Activated naive CD8-positive, alpha-beta T cell treated with anti-CD3 and anti-CD28 coated beads, Interleukin-2, amount 10 ng/mL, durations not matched to agents 7 days and 5 days (primary cell): ENCODE measurements at regions not wholly inside any gene's neighbourhood (a gene's known extent, or its start where the extent isn't known, plus 50 kb on each side); places are given as distances from the start of the nearest gene placed in this dataset.

ENCODE experiments used
- ATAC-seq: fragments of 150-1000 bp; cut with Tn5 transposase; one replicate; pipeline ENCODE4 v1.10.0; 2021; ENCODE audit warnings: low read depth, moderate library complexity
- POLR2A ChIA-PET: fragments of 350-600 bp; sonication (Branson Sonifier 250); formaldehyde crosslinking; loops from one replicate; lab custom pipeline; 2021; ENCODE audit warnings: antibody characterized with exemption; lab: Charles Lee
- DNase-seq: peaks from one replicate; pipeline ENCODE4 v3.0.0; 2021
- H3K27ac Mint-ChIP-seq: one replicate; pipeline ENCODE4 v1.8.0; 2022; ENCODE audit warnings: mild to moderate bottlenecking, mixed read lengths
- H3K27me3 Mint-ChIP-seq: one replicate; pipeline ENCODE4 v1.8.0; 2022; ENCODE audit warnings: mild to moderate bottlenecking, moderate library complexity, mixed read lengths
- H3K36me3 Mint-ChIP-seq: one replicate; pipeline ENCODE4 v1.8.0; 2021; ENCODE audit warnings: mild to moderate bottlenecking, mixed read lengths
- H3K4me1 Mint-ChIP-seq: one replicate; pipeline ENCODE4 v1.8.0; 2021; ENCODE audit warnings: mixed read lengths
- H3K4me3 Mint-ChIP-seq: one replicate; pipeline ENCODE4 v1.8.0; 2022; ENCODE audit warnings: mild to moderate bottlenecking, moderate library complexity, mixed read lengths
- H3K9me3 Mint-ChIP-seq: one replicate; pipeline ENCODE4 v1.8.0; 2021; ENCODE audit warnings: mixed read lengths

GRCh38 chr12:98417266-98417665, 98.1 kb upstream of the TMPO start:
- Mint-ChIP-seq H3K4me1 (no peaks in the 10 kb centered on the region), H3K4me3 (no peak overlapping the region), H3K27ac (no peak overlapping the region), H3K36me3 (no peaks in the 10 kb centered on the region), H3K27me3 (peaks cover 11% of the 10 kb centered on the region), H3K9me3 (no peaks in the 10 kb centered on the region)
- POLR2A ChIA-PET = no interaction called here
- DNase-seq (no peak), ATAC-seq (no peak)

DNA sequence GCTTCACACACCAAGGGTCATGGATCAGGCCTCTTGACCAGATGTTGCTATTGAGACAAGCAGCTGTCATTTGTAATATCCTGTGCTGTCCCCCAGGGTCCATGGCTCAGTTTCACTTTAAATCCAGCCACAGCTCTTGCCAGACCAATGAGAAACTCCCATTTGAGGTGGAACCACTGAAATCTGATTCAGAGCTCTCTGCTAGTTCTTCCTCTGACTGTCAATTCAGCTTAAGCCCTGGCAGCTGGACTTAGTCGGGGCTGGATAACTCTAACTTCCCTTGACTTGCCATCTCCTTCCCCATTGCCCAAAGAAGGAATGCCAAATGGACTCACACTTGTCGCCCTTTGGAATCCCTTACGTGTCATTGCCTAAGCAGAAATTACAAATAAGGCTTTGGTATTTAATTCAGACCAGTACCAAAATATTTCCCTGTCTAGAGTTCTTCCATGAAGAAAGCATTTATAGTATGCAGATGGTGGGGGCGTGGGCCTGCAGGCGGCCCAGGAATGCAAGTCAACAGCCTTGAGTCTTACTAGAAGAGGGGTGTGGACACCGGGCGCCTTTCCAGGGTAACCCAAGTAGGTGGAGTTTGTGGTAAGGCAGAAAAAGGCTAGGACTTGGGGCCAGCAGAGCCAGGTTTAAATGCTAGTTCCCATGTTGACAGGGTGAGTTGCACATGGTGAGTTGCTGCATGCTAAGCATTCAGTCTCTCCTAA, 96.9 kb upstream of the TMPO start:
- Mint-ChIP-seq H3K4me1 (no peaks in the 10 kb centered on the region), H3K27me3 (peaks cover 6% of the 10 kb centered on the region), H3K27ac (no peak overlapping the region), H3K36me3 (no peaks in the 10 kb centered on the region), H3K9me3 (no peaks in the 10 kb centered on the region), H3K4me3 (no peak overlapping the region)
- DNase-seq = no peak
- no peak for ATAC-seq
- POLR2A ChIA-PET = interaction anchor here (0.6 kb wide), 1 partner anchor 155 kb away, joined by 3 read pairs; no protein-coding TSS in a partner anchor

DNA sequence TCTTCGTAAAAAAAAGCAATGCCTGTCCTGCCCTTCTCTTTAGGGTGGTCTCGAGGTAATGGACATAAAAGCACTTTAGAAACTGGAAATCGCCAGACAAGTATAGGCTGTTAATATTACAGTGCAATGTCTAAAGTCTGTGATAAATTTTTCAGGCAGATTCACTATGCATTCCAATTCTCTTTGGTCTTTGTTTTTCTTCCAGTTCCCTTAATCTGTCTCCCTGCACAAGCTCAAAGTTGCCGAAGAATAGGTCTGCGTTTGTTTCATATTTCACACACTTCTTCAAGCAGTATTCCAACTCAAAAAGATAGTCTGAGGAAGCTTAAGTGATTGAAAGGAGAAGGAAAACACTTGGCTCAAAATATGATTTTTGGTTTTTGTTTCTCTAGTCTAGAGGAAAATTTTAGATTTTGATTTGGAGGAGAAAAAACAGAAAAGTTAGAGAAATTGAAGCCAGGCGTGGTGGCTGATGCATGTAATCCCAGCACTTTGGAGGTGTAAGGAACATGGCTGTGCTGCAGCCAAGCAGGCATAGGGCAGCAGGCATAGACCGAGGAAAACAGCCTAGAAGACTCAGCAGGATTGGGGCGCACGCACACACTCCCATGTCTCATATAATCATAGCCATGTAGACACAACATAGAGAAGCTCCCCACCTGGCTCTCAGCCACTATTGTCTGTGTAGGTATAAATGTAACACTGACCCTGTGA, 96.2 kb upstream of the TMPO start:
- no peaks in the 10 kb centered on the region for H3K4me1 Mint-ChIP-seq
- no peak for DNase-seq
- no peak for ATAC-seq
- POLR2A ChIA-PET = interaction anchor here (0.6 kb wide), 1 partner anchor 154 kb away, joined by 3 read pairs; no protein-coding TSS in a partner anchor
- H3K27me3 Mint-ChIP-seq = peaks cover 6% of the 10 kb centered on the region
- H3K9me3 Mint-ChIP-seq = no peaks in the 10 kb centered on the region
- H3K4me3 Mint-ChIP-seq = no peak overlapping the region
- H3K27ac Mint-ChIP-seq = no peak overlapping the region
- no peaks in the 10 kb centered on the region for H3K36me3 Mint-ChIP-seq

DNA sequence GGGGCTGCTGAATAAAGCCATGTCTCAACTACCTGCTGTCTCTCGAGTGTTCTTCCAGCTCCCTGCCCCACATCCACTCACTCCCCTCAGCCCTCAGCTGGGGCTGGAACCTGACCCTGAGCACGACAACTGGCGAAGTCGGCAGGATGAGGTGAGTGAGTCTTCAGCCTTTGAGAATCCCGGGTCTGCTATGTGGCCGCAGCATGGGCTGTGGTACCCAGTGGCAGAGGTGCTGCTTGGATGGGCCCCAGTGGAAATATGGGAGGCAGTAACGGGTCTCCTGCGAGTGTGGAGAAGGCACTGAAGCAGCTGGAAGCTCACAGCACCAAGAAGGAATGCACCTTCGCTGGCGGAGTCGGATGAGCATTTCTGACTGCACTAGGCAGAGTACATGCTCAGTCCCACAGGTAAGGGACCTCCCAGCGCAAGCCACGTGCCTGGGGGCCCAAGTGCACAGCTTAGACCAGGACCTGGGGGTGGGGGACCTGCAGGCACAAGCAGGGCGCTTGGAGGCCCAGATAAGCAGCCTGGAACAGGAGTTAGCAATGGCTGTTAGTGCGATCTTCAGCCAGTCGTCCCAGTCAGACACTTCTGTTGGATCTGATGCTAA, 95.5 kb upstream of the TMPO start:
- Mint-ChIP-seq H3K36me3 (no peaks in the 10 kb centered on the region), H3K27me3 (peaks cover 3% of the 10 kb centered on the region), H3K4me3 (no peak overlapping the region), H3K9me3 (no peaks in the 10 kb centered on the region), H3K4me1 (no peaks in the 10 kb centered on the region), H3K27ac (no peak overlapping the region)
- POLR2A ChIA-PET = no interaction called here
- ATAC-seq (no peak), DNase-seq (no peak)

- Mint-ChIP-seq H3K9me3 (no peaks in the 10 kb centered on the region), H3K4me3 (no peak overlapping the region), H3K27ac (no peak overlapping the region), H3K4me1 (no peaks in the 10 kb centered on the region), H3K27me3 (peaks cover 3% of the 10 kb centered on the region), H3K36me3 (no peaks in the 10 kb centered on the region)
- no peak for ATAC-seq
- DNase-seq = no peak
- POLR2A ChIA-PET = no interaction called here
Observed at GRCh38 chr12:98420461-98420860, 94.9 kb upstream of the TMPO start.

- peaks cover 3% of the 10 kb centered on the region for H3K27me3 Mint-ChIP-seq
- H3K27ac Mint-ChIP-seq = no peak overlapping the region
- no peaks in the 10 kb centered on the region for H3K9me3 Mint-ChIP-seq
- H3K36me3 Mint-ChIP-seq = no peaks in the 10 kb centered on the region
- POLR2A ChIA-PET = no interaction called here
- no peak overlapping the region for H3K4me3 Mint-ChIP-seq
- no peak for ATAC-seq
- no peaks in the 10 kb centered on the region for H3K4me1 Mint-ChIP-seq
- DNase-seq = no peak
Observed at GRCh38 chr12:98421316-98421715, 94.1 kb upstream of the TMPO start.

DNA sequence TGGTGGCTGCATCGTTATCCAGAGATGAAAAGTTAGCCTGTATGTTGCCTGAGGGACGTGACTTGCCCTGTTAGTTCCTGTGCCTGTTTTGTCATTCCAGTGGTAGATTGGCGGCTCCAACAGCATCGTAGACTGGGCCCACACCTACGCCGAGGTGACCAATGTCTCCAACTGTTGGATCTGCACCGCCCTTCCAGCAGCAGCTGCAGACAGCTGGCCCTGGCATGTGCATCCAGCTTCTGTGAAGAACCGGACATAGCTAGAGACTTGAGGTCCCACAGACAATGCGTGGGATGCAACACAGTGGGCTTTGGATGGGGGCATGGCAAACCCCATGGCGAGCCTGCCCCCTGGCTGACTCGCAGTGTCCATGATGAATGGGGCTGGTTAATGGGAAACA, 93.0 kb upstream of the TMPO start:
- no peak for DNase-seq
- H3K4me3 Mint-ChIP-seq = no peak overlapping the region
- no peaks in the 10 kb centered on the region for H3K9me3 Mint-ChIP-seq
- H3K27ac Mint-ChIP-seq = no peak overlapping the region
- no peaks in the 10 kb centered on the region for H3K36me3 Mint-ChIP-seq
- H3K4me1 Mint-ChIP-seq = no peaks in the 10 kb centered on the region
- no peak for ATAC-seq
- POLR2A ChIA-PET = no interaction called here
- peaks cover 3% of the 10 kb centered on the region for H3K27me3 Mint-ChIP-seq

DNA sequence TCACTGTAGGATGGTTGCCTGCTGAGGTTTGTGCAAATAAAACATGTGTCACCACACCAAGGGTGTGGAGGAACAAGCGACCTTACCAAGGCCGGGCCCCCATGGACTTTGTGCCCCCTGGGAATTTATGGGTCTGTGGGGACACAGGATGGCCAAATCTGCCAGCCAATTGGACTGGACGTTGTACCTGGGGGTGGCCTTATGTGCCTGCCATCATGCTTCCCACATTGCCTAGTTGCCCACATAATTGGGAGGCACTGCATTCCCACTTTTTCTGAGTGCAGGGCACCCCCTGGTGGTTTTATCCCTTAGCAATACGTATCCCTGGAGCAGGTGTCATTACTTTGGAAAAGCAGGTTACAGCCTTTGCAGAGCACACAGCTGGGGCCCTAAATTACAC, 92.6 kb upstream of the TMPO start:
- ATAC-seq (no peak), DNase-seq (no peak)
- Mint-ChIP-seq H3K27me3 (peaks cover 3% of the 10 kb centered on the region), H3K9me3 (no peaks in the 10 kb centered on the region), H3K36me3 (no peaks in the 10 kb centered on the region), H3K4me3 (no peak overlapping the region), H3K4me1 (no peaks in the 10 kb centered on the region), H3K27ac (no peak overlapping the region)
- POLR2A ChIA-PET = no interaction called here

DNA sequence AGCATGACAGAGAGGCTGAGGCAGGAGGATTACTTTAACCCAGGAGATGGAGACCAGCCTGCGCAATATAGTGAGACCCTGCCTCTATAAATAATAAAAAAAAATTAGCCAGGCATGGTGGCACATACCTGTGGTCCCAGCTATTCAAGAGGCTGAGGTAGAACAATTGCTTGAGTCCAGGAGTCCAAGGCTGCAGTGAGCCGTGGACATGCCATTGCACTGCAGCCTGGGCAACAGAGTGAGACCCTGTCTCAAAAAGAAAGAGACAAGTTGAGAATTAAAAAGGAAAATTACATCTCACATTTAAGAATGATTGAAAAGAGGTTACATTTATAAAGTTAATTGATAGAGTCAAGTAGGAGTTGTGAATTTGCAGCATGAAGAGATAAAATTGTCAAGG, 91.4 kb upstream of the TMPO start:
- no peaks in the 10 kb centered on the region for H3K36me3 Mint-ChIP-seq
- H3K4me3 Mint-ChIP-seq = no peak overlapping the region
- DNase-seq = no peak
- H3K4me1 Mint-ChIP-seq = no peaks in the 10 kb centered on the region
- no peak for ATAC-seq
- H3K27ac Mint-ChIP-seq = no peak overlapping the region
- H3K27me3 Mint-ChIP-seq = no peaks in the 10 kb centered on the region
- no peaks in the 10 kb centered on the region for H3K9me3 Mint-ChIP-seq
- POLR2A ChIA-PET = no interaction called here

GRCh38 chr12:98424726-98425401, 90.5 kb upstream of the TMPO start:
- H3K27me3 Mint-ChIP-seq = no peaks in the 10 kb centered on the region
- POLR2A ChIA-PET = no interaction called here
- no peaks in the 10 kb centered on the region for H3K36me3 Mint-ChIP-seq
- H3K4me1 Mint-ChIP-seq = no peaks in the 10 kb centered on the region
- H3K4me3 Mint-ChIP-seq = no peak overlapping the region
- no peaks in the 10 kb centered on the region for H3K9me3 Mint-ChIP-seq
- ATAC-seq (peak; percentile 63), DNase-seq (peak; percentile 43)
- no peak overlapping the region for H3K27ac Mint-ChIP-seq

DNA sequence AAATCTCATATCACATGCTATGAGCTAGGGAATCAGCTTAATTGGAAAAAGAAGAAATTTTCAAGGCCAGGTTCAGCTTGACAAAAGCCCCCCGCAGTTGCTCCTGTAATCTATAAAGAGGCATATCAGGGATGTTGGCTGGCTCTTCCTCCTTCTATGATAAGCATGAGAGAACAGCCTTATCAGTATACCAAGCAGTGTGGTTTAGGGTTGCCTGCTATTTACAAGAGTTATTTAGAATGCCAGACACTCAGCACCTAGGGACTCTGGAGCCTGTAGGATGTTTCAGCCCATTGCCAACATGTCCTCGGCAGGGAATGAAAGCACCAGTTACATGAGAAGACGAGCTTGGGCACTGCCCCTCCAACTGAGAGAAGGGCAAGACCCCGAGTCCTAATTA, 89.5 kb upstream of the TMPO start:
- Mint-ChIP-seq H3K4me3 (no peak overlapping the region), H3K4me1 (no peaks in the 10 kb centered on the region), H3K9me3 (no peaks in the 10 kb centered on the region), H3K36me3 (no peaks in the 10 kb centered on the region), H3K27me3 (peaks cover under 1% of the 10 kb centered on the region), H3K27ac (no peak overlapping the region)
- no peak for DNase-seq
- no peak for ATAC-seq
- POLR2A ChIA-PET = interaction anchor here (1.0 kb wide), 1 partner anchor 90 kb away, joined by 4 read pairs; no protein-coding TSS in a partner anchor

- no peak for DNase-seq
- H3K27me3 Mint-ChIP-seq = peaks cover 21% of the 10 kb centered on the region
- H3K4me1 Mint-ChIP-seq = no peaks in the 10 kb centered on the region
- POLR2A ChIA-PET = no interaction called here
- ATAC-seq = no peak
- no peak overlapping the region for H3K27ac Mint-ChIP-seq
- H3K4me3 Mint-ChIP-seq = no peak overlapping the region
- peaks cover 6% of the 10 kb centered on the region for H3K9me3 Mint-ChIP-seq
- no peaks in the 10 kb centered on the region for H3K36me3 Mint-ChIP-seq
Observed at GRCh38 chr12:98431089-98431488, 84.3 kb upstream of the TMPO start.

- H3K9me3 Mint-ChIP-seq = peaks cover 6% of the 10 kb centered on the region
- POLR2A ChIA-PET = no interaction called here
Observed at GRCh38 chr12:98437166-98437565, 78.2 kb upstream of the TMPO start.

More at GRCh38 chr12:98437166-98437565, 78.2 kb upstream of the TMPO start:
- no peak overlapping the region for H3K4me3 Mint-ChIP-seq
- ATAC-seq (no peak), DNase-seq (no peak)
- peaks cover 38% of the 10 kb centered on the region for H3K27me3 Mint-ChIP-seq
- H3K27ac Mint-ChIP-seq = no peak overlapping the region
- H3K36me3 Mint-ChIP-seq = no peaks in the 10 kb centered on the region
- H3K4me1 Mint-ChIP-seq = no peaks in the 10 kb centered on the region
